WTC11 (cell line): ENCODE measurements at regions not wholly inside any gene's neighbourhood (a gene's known extent, or its start where the extent isn't known, plus 50 kb on each side); places are given as distances from the start of the nearest gene placed in this dataset.

Source experiments
- ATAC-seq: fragments of 200-7000 bp; cut with Tn5 transposase; 2 replicates; pipeline ENCODE4 v1.10.0; 2021; ENCODE audit warnings: mild to moderate bottlenecking, moderate library complexity
- CTCF ChIA-PET: fragments of 300-600 bp; sonication (Branson Sonifier 250); formaldehyde crosslinking; loops from one replicate; lab custom pipeline; 2021; ENCODE audit warnings: antibody characterized with exemption; lab: Charles Lee
- POLR2A ChIA-PET: fragments of 350-600 bp; sonication (Branson Sonifier 250); formaldehyde crosslinking; loops from one replicate; lab custom pipeline; 2021; ENCODE audit warnings: antibody characterized with exemption; lab: Charles Lee
- DNase-seq: peaks from one replicate; pipeline ENCODE4 v3.0.0; 2021; ENCODE audit warnings: low spot score
- H3K27ac Mint-ChIP-seq: 2 replicates; pipeline ENCODE4 v1.8.0; 2021; ENCODE audit warnings: mixed read lengths
- H3K27me3 Mint-ChIP-seq: 2 replicates; pipeline ENCODE4 v1.8.0; 2021; ENCODE audit warnings: low read depth, mild to moderate bottlenecking, moderate library complexity, mixed read lengths
- H3K36me3 Mint-ChIP-seq: 2 replicates; pipeline ENCODE4 v1.8.0; 2021; ENCODE audit warnings: mixed read lengths
- H3K4me1 Mint-ChIP-seq: 2 replicates; pipeline ENCODE4 v1.8.0; 2022; ENCODE audit warnings: mixed read lengths
- H3K4me3 Mint-ChIP-seq: 2 replicates; pipeline ENCODE4 v1.8.0; 2021; ENCODE audit warnings: mild to moderate bottlenecking, moderate library complexity, mixed read lengths
- H3K9me3 Mint-ChIP-seq: 2 replicates; pipeline ENCODE4 v1.8.0; 2021; ENCODE audit warnings: mixed read lengths
- CBFB ChIP-seq: sonication (generic); formaldehyde crosslinking; IDR thresholded peaks from 2 replicates; pipeline ENCODE4 v1.8.1; 2022; ENCODE audit warnings: mild to moderate bottlenecking, low read depth, missing genetic modification reagents
- EMX1 ChIP-seq: fragments of 250-450 bp; sonication (Bioruptor Pico); IDR thresholded peaks from 2 replicates; pipeline ENCODE4 v1.8.0; 2021; ENCODE audit warnings: mild to moderate bottlenecking
- MYBL2 ChIP-seq: sonication (generic); formaldehyde crosslinking; IDR thresholded peaks from 2 replicates; pipeline ENCODE4 v1.8.1; 2023; ENCODE audit warnings: mild to moderate bottlenecking, moderate library complexity, missing genetic modification reagents
- NFE2L1 ChIP-seq: sonication (generic); formaldehyde crosslinking; IDR thresholded peaks from 2 replicates; pipeline ENCODE4 v1.8.1; 2023; ENCODE audit warnings: missing genetic modification reagents
- OVOL2 ChIP-seq: fragments of 250-450 bp; sonication (Bioruptor Pico); IDR thresholded peaks from 2 replicates; pipeline ENCODE4 v1.9.0; 2021; ENCODE audit warnings: mild to moderate bottlenecking, borderline replicate concordance
- SP1 ChIP-seq: sonication (generic); formaldehyde crosslinking; conservative IDR thresholded peaks from 2 replicates; pipeline ENCODE4 v1.8.1; 2022; ENCODE audit warnings: missing genetic modification reagents
- TEAD1 ChIP-seq: sonication (generic); formaldehyde crosslinking; IDR thresholded peaks from 2 replicates; pipeline ENCODE4 v1.8.0; 2022; ENCODE audit warnings: mild to moderate bottlenecking, missing genetic modification reagents
- ZNF219 ChIP-seq: sonication (generic); formaldehyde crosslinking; IDR thresholded peaks from 2 replicates; pipeline ENCODE4 v1.8.0; 2023; ENCODE audit warnings: missing genetic modification reagents, mild to moderate bottlenecking, borderline replicate concordance
- ZNF232 ChIP-seq: sonication (generic); formaldehyde crosslinking; IDR thresholded peaks from 2 replicates; pipeline ENCODE4 v1.8.0; 2022; ENCODE audit warnings: mild to moderate bottlenecking, missing genetic modification reagents
- ZNF671 ChIP-seq: fragments of 250-450 bp; sonication (Bioruptor Pico); IDR thresholded peaks from 2 replicates; pipeline ENCODE4 v1.8.0; 2021; ENCODE audit warnings: mild to moderate bottlenecking
- TF ChIP-seq, protein P1 (sequence below): sonication (generic); formaldehyde crosslinking; IDR thresholded peaks from 2 replicates; pipeline ENCODE4 v1.8.1; 2022; ENCODE audit warnings: low read depth, missing genetic modification reagents, borderline replicate concordance
- TF ChIP-seq, protein P2 (sequence below): sonication (generic); formaldehyde crosslinking; conservative IDR thresholded peaks from 2 replicates; pipeline ENCODE4 v1.8.1; 2022; ENCODE audit warnings: mild to moderate bottlenecking, missing genetic modification reagents
- TF ChIP-seq, protein P3 (sequence below): sonication (generic); formaldehyde crosslinking; IDR thresholded peaks from 2 replicates; pipeline ENCODE4 v1.8.0; 2023; ENCODE audit warnings: missing genetic modification reagents, mild to moderate bottlenecking, borderline replicate concordance
- TF ChIP-seq, protein P4 (sequence below): sonication (generic); formaldehyde crosslinking; IDR thresholded peaks from 2 replicates; pipeline ENCODE4 v1.8.1; 2022; ENCODE audit warnings: mild to moderate bottlenecking, missing genetic modification reagents, moderate library complexity, borderline replicate concordance
- TF ChIP-seq, protein P5 (sequence below): sonication (generic); formaldehyde crosslinking; IDR thresholded peaks from 2 replicates; pipeline ENCODE4 v1.8.1; 2022; ENCODE audit warnings: missing genetic modification reagents, borderline replicate concordance

DNA sequence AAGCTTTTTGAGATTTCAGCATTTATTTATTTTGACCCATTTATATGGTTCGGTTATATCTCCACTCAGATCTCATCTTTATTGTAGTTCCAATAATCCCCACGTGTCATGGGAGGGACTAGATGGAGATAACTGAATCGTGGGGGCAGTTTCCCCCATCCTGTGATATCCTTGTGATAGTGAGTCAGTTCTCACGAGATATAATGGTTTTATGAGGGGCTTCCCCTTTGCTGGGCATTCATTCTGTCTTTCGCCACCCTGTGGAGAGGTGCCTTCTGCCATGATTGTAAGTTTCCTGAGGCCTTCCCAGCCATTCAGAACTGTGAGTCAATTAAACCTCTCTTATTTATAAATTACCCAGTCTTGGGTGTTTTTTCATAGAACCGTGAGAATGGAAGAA is 96.5 kb upstream of the PCSK1 start:
- Mint-ChIP-seq H3K27me3 (no peaks in the 10 kb centered on the region), H3K4me1 (peaks cover 17% of the 10 kb centered on the region; the same call in 1 of the 2 replicates), H3K9me3 (no peaks in the 10 kb centered on the region), H3K36me3 (no peaks in the 10 kb centered on the region), H3K4me3 (no peak overlapping the region), H3K27ac (no peak overlapping the region)
- ChIA-PET CTCF (no interaction called here), POLR2A (no interaction called here)
- ATAC-seq (no peak), DNase-seq (no peak)
- TF ChIP-seq, protein P1, sequence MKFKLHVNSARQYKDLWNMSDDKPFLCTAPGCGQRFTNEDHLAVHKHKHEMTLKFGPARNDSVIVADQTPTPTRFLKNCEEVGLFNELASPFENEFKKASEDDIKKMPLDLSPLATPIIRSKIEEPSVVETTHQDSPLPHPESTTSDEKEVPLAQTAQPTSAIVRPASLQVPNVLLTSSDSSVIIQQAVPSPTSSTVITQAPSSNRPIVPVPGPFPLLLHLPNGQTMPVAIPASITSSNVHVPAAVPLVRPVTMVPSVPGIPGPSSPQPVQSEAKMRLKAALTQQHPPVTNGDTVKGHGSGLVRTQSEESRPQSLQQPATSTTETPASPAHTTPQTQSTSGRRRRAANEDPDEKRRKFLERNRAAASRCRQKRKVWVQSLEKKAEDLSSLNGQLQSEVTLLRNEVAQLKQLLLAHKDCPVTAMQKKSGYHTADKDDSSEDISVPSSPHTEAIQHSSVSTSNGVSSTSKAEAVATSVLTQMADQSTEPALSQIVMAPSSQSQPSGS, result no peak
- TF ChIP-seq, protein P2, sequence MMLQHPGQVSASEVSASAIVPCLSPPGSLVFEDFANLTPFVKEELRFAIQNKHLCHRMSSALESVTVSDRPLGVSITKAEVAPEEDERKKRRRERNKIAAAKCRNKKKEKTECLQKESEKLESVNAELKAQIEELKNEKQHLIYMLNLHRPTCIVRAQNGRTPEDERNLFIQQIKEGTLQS (CRISPR knock-in tag), result no peak
- no peak for TF ChIP-seq CBFB (CRISPR knock-in tag)
- no peak for TF ChIP-seq ZNF219 (CRISPR knock-in tag)

DNA sequence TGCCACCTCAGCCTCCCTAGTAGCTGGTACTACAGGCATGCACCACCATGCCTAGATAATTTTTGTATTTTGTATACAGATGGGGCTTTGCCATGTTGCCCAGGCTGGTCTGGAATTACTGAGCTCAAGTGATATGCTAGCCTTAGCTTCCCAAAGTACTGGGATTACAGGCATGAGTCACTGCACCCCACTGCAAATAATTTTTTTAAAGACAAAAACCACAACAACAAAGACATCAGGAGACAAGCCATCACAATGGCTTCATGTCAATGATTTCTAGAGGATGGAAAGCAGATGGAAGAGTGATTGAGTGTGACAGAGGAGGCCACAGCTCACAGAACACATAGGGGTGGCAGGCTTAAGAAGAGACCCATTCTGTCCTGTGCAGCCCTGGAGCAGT is 97.9 kb upstream of the PCSK1 start:
- H3K9me3 Mint-ChIP-seq, result no peaks in the 10 kb centered on the region
- H3K4me1 Mint-ChIP-seq, result peaks cover 17% of the 10 kb centered on the region; the same call in 1 of the 2 replicates
- TF ChIP-seq TEAD1 (no peak), MYBL2 (CRISPR knock-in tag) (no peak), ZNF671 (no peak), NFE2L1 (CRISPR knock-in tag) (no peak), SP1 (no peak)
- TF ChIP-seq, protein P3, sequence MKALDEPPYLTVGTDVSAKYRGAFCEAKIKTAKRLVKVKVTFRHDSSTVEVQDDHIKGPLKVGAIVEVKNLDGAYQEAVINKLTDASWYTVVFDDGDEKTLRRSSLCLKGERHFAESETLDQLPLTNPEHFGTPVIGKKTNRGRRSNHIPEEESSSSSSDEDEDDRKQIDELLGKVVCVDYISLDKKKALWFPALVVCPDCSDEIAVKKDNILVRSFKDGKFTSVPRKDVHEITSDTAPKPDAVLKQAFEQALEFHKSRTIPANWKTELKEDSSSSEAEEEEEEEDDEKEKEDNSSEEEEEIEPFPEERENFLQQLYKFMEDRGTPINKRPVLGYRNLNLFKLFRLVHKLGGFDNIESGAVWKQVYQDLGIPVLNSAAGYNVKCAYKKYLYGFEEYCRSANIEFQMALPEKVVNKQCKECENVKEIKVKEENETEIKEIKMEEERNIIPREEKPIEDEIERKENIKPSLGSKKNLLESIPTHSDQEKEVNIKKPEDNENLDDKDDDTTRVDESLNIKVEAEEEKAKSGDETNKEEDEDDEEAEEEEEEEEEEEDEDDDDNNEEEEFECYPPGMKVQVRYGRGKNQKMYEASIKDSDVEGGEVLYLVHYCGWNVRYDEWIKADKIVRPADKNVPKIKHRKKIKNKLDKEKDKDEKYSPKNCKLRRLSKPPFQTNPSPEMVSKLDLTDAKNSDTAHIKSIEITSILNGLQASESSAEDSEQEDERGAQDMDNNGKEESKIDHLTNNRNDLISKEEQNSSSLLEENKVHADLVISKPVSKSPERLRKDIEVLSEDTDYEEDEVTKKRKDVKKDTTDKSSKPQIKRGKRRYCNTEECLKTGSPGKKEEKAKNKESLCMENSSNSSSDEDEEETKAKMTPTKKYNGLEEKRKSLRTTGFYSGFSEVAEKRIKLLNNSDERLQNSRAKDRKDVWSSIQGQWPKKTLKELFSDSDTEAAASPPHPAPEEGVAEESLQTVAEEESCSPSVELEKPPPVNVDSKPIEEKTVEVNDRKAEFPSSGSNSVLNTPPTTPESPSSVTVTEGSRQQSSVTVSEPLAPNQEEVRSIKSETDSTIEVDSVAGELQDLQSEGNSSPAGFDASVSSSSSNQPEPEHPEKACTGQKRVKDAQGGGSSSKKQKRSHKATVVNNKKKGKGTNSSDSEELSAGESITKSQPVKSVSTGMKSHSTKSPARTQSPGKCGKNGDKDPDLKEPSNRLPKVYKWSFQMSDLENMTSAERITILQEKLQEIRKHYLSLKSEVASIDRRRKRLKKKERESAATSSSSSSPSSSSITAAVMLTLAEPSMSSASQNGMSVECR (CRISPR knock-in tag), result no peak
- TF ChIP-seq, protein P4, sequence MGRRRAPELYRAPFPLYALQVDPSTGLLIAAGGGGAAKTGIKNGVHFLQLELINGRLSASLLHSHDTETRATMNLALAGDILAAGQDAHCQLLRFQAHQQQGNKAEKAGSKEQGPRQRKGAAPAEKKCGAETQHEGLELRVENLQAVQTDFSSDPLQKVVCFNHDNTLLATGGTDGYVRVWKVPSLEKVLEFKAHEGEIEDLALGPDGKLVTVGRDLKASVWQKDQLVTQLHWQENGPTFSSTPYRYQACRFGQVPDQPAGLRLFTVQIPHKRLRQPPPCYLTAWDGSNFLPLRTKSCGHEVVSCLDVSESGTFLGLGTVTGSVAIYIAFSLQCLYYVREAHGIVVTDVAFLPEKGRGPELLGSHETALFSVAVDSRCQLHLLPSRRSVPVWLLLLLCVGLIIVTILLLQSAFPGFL (CRISPR knock-in tag), result no peak
- TF ChIP-seq, protein P1, result no peak
- TF ChIP-seq, all 79 proteins: peak for 0
- ChIA-PET POLR2A (no interaction called here), CTCF (no interaction called here)
- H3K36me3 Mint-ChIP-seq, result no peaks in the 10 kb centered on the region
- H3K27ac Mint-ChIP-seq, result no peak overlapping the region
- H3K4me3 Mint-ChIP-seq, result no peak overlapping the region
- no peak for DNase-seq
- ATAC-seq, result no peak
- H3K27me3 Mint-ChIP-seq, result no peaks in the 10 kb centered on the region

DNA sequence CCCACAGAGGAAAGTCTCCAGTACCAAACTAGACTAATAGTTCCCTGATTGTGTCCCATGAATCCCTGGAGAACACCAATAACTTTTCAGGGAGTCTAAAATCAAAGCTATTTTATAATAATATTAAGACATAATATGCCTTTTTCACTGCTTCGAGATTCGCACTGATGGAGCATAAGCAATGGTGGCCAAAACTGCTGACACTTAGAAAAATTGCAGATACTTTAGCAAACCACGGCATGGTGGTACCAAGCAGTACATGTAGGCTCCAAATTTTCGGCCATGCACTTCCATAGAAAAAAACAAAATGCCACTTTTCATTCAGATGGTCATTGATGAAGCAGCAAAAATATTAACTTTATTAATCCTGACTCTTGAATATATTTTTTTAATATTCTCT is 100.3 kb upstream of the PCSK1 start:
- POLR2A ChIA-PET, result no interaction called here
- Mint-ChIP-seq H3K27me3 (no peaks in the 10 kb centered on the region), H3K27ac (no peak overlapping the region), H3K4me3 (no peak overlapping the region), H3K9me3 (no peaks in the 10 kb centered on the region), H3K36me3 (no peaks in the 10 kb centered on the region), H3K4me1 (0 out of 2 replicates have a peak, but pooled peaks cover 4% of the 10 kb centered on the region)
- DNase-seq, result no peak
- CTCF ChIA-PET, result no interaction called here
- ATAC-seq, result no peak
- TF ChIP-seq TEAD1 (no peak), ZNF232 (CRISPR knock-in tag) (no peak), OVOL2 (CRISPR knock-in tag) (no peak), EMX1 (no peak)
- TF ChIP-seq, protein P3 (CRISPR knock-in tag), result no peak
- TF ChIP-seq, protein P5, sequence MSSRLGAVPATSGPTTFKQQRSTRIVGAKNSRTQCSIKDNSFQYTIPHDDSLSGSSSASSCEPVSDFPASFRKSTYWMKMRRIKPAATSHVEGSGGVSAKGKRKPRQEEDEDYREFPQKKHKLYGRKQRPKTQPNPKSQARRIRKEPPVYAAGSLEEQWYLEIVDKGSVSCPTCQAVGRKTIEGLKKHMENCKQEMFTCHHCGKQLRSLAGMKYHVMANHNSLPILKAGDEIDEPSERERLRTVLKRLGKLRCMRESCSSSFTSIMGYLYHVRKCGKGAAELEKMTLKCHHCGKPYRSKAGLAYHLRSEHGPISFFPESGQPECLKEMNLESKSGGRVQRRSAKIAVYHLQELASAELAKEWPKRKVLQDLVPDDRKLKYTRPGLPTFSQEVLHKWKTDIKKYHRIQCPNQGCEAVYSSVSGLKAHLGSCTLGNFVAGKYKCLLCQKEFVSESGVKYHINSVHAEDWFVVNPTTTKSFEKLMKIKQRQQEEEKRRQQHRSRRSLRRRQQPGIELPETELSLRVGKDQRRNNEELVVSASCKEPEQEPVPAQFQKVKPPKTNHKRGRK (CRISPR knock-in tag), result no peak
- TF ChIP-seq, protein P1, result no peak
